Ramos (cell line): ENCODE measurements at regions not wholly inside any gene's neighbourhood (a gene's known extent, or its start where the extent isn't known, plus 50 kb on each side); places are given as distances from the start of the nearest gene placed in this dataset.
"Not testable (repeated sequence)": the region's sequence is repeated elsewhere in the genome, so short reads cannot be mapped to it uniquely, and the experiment has no call there.

ENCODE experiments used
- in situ Hi-C: fragments of 300-500 bp; cut with MboI; formaldehyde crosslinking; loops from one replicate; pipeline ENCODE4 v1.14.3; 2022; ENCODE audit warnings: low sequenced_read_pairs; ENCODE audit not compliant: unreplicated experiment

DNA sequence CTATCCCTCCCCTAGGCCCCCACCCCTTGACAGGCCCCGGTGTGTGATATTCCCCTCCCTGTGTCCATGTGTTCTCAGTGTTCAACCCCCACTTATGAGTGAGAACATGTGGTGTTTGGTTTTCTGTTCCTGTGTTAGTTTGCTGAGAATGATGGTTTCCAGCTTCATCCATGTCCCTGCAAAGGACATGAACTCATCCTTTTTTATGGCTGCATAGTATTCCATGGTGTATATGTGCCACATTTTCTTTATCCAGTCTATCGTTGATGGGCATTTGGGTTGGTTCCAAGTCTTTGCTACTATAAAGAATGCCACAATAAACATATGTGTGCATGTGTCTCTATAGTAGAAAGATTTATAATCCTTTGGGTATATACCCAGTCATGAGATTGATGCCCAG is 55.3 kb upstream of the PDZD8 start:
- in situ Hi-C loops = not testable (repeated sequence)

DNA sequence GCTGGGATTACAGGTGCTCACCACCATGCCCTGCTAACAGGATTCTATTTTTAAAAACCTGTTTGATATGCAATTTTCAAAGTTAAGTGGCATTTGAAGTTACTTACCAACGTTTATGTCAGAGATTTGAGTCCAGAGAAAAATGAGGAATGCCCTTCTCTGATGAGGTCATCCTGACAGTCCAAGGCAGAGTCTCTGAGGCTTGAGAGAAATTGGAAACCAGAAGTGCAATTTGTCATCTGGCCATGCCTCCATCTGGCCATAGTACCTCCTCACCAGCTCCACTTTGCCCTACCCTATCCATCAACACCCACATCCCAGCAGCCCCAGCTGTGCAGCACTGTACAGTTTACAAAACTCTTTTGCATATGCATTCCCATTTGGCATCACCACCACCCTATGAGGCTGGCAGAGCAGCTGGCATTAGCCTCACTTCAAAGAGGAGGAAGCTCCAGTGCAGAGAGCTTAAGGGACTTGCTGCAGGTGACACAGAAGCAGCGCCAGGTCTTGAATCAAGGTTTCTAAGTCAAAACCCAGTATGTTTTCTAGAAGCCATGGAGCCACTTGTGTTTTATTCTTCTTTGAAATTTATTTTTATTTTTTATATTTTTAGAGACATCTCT is 54.5 kb upstream of the PDZD8 start:
- in situ Hi-C loops = no loop called here

DNA sequence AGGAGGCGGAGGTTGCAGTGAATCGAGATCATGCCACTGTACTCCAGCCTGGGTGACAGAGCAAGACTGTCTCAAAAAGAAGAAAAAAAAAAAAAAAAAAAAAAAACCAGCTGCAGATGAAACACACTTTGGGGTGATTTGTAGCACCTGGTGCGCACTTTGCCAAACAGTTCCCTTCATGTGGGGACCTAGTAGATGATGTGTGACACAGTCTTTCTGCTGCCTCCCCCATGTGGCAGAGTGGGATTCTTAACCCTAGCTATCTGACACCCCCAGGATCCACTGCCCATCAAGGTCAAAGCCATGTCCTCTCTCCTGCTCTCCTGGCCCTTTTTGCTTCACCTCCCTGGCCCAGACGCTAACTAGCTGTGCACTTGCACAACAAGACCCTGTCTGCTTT is 52.1 kb upstream of the PDZD8 start:
- in situ Hi-C loops = no loop called here

DNA sequence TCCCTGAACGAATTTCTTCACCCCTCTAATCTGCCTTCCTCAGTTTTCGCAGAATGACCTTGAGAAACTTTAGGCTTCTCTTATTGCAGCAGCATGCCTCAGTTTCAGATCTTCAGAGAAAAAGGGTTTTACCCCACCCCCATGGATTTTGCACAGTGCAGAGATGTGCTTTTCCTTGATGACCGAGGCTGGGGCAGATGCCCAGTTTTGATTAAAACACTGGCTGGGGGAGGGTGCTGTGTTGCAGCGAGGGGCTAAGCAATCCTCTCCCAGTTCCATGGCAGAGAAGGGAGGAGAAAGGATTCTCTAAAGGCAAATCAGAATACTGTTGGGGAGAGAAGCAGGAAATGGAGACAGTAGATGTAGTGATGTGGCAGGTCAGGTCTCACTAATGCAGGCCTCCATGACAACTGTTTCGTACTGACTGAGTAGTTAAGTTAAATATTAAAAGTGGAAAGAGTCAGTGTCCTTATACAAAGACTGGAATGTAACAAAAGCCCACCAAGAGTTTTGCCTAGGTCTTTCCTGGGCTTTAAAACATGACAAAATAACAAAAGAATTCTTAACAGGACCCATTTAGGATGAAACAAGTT is 50.8 kb upstream of the PDZD8 start:
- in situ Hi-C loops = no loop called here

DNA sequence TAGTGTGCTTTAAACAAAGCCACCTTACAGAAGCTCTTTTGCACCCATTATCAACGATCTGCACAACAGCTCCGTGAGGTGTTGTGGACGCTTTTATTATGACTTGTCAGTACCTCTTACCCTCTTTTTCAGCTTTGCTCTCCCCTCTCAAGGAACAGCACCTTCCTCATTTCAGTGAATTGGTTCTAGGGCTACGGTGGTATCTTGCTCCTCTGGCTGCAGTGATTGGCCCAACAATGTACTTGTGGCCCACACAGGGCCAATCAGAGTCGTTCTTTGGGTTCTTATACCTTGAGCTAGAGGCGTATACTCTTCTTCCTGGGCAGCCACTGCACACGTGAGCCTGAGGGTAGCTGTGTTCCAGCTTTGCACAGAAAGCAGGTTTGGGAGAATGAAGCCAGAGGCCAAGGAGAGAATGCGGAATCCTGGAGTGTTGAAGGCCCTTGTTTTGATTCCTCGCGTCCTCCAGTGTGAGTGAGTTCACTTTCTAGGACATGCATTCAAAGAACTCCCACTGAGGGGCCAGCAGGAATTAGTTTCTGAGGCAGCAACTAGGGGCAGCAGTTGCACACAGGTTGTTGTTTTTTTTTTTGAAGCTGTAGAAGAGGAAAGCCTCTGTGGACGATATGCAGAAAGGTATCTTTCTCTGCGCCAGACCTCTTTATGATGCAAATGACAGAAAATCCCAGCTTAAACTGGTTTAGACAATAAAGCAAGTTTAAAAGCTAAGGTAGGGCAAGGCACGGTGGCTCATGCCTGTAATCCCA is 49.8 kb upstream of the PDZD8 start:
- in situ Hi-C loops = no loop called here
